ENCODE measurements at regions not wholly inside any gene's neighbourhood (a gene's known extent, or its start where the extent isn't known, plus 50 kb on each side); places are given as distances from the start of the nearest gene placed in this dataset.
"Not testable (repeated sequence)": the region's sequence is repeated elsewhere in the genome, so short reads cannot be mapped to it uniquely, and the experiment has no call there.

- Histone ChIP-seq H3K27ac (no peak overlapping the region), H3K4me1 (peaks cover 0 to 5% (median 4%) of the 10 kb centered on the region in 4 donors), H3K27me3 (no peaks in the 10 kb centered on the region), H3K36me3 (no peaks in the 10 kb centered on the region), H3K4me3 (no peak overlapping the region), H3K9me3 (no peaks in the 10 kb centered on the region)
- WGBS, 2 donors = 60 to 84% methylated on average over 1 to 3 of the region's 3 CpGs
- DNase-seq (no peak), ATAC-seq (ENCODE audit: low FRiP score in 2 of 2) (no peak)
- TF ChIP-seq EP300 (IDR thresholded peaks at IDR 0.05) = no peak
- no peak for TF ChIP-seq POLR2AphosphoS5 (IDR thresholded peaks at IDR 0.05)
- TF ChIP-seq CTCF (IDR thresholded peaks at IDR 0.05) = no peak
- TF ChIP-seq POLR2A (IDR thresholded peaks at IDR 0.05) = no peak
Measured at GRCh38 chr3:168951884-168952283, 711.6 kb downstream of the MECOM start.

DNA sequence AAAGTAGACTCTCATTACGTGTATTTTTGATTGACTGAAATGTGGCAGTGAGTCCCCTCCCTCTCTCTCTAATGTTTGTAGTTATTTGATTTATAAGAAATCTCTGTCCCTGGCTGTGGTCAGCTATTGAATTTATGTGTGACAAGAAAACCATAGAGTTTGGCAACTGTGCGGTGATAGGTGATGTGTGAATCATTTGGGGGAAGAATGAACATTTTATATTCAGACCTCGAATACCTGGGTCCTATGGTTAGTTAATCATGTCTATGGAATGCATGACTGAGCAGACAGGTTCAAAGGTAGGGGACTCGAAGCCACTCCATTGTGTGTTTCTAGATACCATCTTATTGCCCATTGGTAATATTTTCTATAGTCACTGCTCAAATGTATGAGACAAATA lies 712.1 kb downstream of the MECOM start:
- ATAC-seq (ENCODE audit: low FRiP score in 2 of 2) = no peak
- Histone ChIP-seq H3K27ac (no peak overlapping the region), H3K27me3 (no peaks in the 10 kb centered on the region), H3K36me3 (no peaks in the 10 kb centered on the region), H3K9me3 (no peaks in the 10 kb centered on the region), H3K4me1 (peaks cover 0 to 4% (median 2%) of the 10 kb centered on the region in 4 donors), H3K4me3 (no peak overlapping the region)
- no peak for TF ChIP-seq POLR2AphosphoS5 (IDR thresholded peaks at IDR 0.05)
- no peak for TF ChIP-seq EP300 (IDR thresholded peaks at IDR 0.05)
- no peak for TF ChIP-seq CTCF (IDR thresholded peaks at IDR 0.05)
- DNase-seq = no peak
- WGBS, 2 donors = 82 to 86% methylated on average over 4 of the region's 4 CpGs

- no peak overlapping the region for H3K27ac ChIP-seq
- peaks cover 0 to 4% (median 1%) of the 10 kb centered on the region in 4 donors for H3K4me1 ChIP-seq
- H3K27me3 ChIP-seq = no peaks in the 10 kb centered on the region
- DNase-seq (no peak), ATAC-seq (ENCODE audit: low FRiP score in 2 of 2) (no peak)
- TF ChIP-seq POLR2AphosphoS5 (IDR thresholded peaks at IDR 0.05) = no peak
- no peak for TF ChIP-seq CTCF (IDR thresholded peaks at IDR 0.05)
- TF ChIP-seq EP300 (IDR thresholded peaks at IDR 0.05) = no peak
- TF ChIP-seq POLR2A (IDR thresholded peaks at IDR 0.05) = no peak
- H3K36me3 ChIP-seq = no peaks in the 10 kb centered on the region
- no peaks in the 10 kb centered on the region for H3K9me3 ChIP-seq
- H3K4me3 ChIP-seq = no peak overlapping the region
- WGBS, 2 donors = 54 to 56% methylated on average over 1 of the region's 1 CpG
Measured at GRCh38 chr3:168950622-168951021, 712.9 kb downstream of the MECOM start.

DNA sequence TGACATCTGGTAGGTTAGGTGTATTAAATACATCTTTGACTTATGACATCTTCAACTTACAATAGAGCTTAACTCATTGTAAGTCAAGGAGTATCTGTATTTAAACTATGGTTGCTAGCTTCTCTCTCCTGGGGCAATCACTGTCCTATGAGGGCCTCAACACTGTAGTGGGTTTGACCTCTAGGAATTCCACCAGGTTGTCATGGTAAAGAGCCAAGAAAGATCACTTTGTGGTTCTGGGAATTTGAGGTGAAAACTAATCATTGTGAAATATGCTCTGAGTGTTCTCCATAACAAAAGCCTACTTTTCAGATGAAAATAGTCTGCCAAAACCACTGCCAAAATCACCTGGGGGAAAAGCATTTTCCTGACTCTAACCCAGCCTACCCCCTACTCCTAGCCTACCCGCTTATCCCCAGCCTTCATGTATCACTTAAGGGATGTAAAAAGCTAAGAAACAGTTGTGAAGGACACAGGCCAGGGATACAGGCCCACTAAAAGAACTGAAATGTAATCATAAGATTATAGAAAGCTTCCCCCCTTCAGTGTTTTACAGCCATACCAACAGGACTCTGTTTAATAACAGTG lies 723.8 kb downstream of the MECOM start:
- TF ChIP-seq EP300 (IDR thresholded peaks at IDR 0.05) (no peak), POLR2A (IDR thresholded peaks at IDR 0.05) (no peak)
- Histone ChIP-seq H3K27ac (no peak overlapping the region), H3K27me3 (no peaks in the 10 kb centered on the region), H3K4me3 (no peak overlapping the region), H3K9me3 (peaks cover 0 to 5% (median 0%) of the 10 kb centered on the region in 4 donors), H3K36me3 (no peaks in the 10 kb centered on the region), H3K4me1 (no peaks in the 10 kb centered on the region)
- ATAC-seq (ENCODE audit: low FRiP score in 2 of 2) (no peak), DNase-seq (no peak)
- 88 to 94% methylated on average over 1 of the region's 1 CpG for WGBS, 2 donors

GRCh38 chr3:168933614-168934013 lies 729.9 kb downstream of the MECOM start:
- Histone ChIP-seq H3K4me1 (no peaks in the 10 kb centered on the region), H3K9me3 (peaks cover 0 to 5% (median 0%) of the 10 kb centered on the region in 4 donors), H3K36me3 (no peaks in the 10 kb centered on the region), H3K27me3 (no peaks in the 10 kb centered on the region), H3K27ac (no peak overlapping the region), H3K4me3 (no peak overlapping the region)
- ATAC-seq (ENCODE audit: low FRiP score in 2 of 2) (no peak), DNase-seq (no peak)
- 75 to 85% methylated on average over 5 of the region's 5 CpGs for WGBS, 2 donors
- TF ChIP-seq POLR2A (IDR thresholded peaks at IDR 0.05) = no peak
- TF ChIP-seq EP300 (IDR thresholded peaks at IDR 0.05) = no peak
- no peak for TF ChIP-seq CTCF (IDR thresholded peaks at IDR 0.05)
- TF ChIP-seq POLR2AphosphoS5 (IDR thresholded peaks at IDR 0.05) = no peak

GRCh38 chr3:168929997-168930396 lies 733.5 kb downstream of the MECOM start:
- not testable (repeated sequence) for H3K36me3 ChIP-seq; H3K4me1 ChIP-seq; H3K9me3 ChIP-seq; H3K4me3 ChIP-seq; ATAC-seq (ENCODE audit: low FRiP score in 2 of 2); H3K27me3 ChIP-seq; H3K27ac ChIP-seq
- WGBS, 2 donors = 47 to 84% methylated on average over 2 to 3 of the region's 3 CpGs
- peak in 1 of 2 donors; percentile 13 for DNase-seq

All from upper lobe of left lung (tissue), 6 donors.